Cardiac muscle cell (in vitro differentiated cells and primary cell): ENCODE measurements at regions not wholly inside any gene's neighbourhood (a gene's known extent, or its start where the extent isn't known, plus 50 kb on each side); places are given as distances from the start of the nearest gene placed in this dataset.

Experiments used
- DNase-seq, 2 donors: peaks; one replicate each; pipeline versions ENCODE4 v3.0.0 to v3.0.0-alpha.2; 2010 to 2017; ENCODE audit warnings: low read depth in 1 of 2, low spot score in 1 of 2
- H3K27ac ChIP-seq: fragments of 200-600 bp; sonication (generic); 2 replicates; pipeline ENCODE4 v1.5.1; 2016
- H3K27me3 ChIP-seq: fragments of 200-600 bp; sonication (generic); 2 replicates; pipeline ENCODE4 v1.6.0; 2016; ENCODE audit warnings: control low read depth
- H3K36me3 ChIP-seq: fragments of 200-600 bp; sonication (generic); 2 replicates; pipeline ENCODE4 v1.5.1; 2016; ENCODE audit warnings: control low read depth
- H3K4me1 ChIP-seq: fragments of 200-600 bp; sonication (generic); 2 replicates; pipeline ENCODE4 v1.8.1; 2017; ENCODE audit warnings: low read depth, mild to moderate bottlenecking, mixed run types
- H3K4me3 ChIP-seq: fragments of 200-600 bp; sonication (generic); 2 replicates; pipeline ENCODE4 v1.5.1; 2016; ENCODE audit warnings: mild to moderate bottlenecking
- H3K9me3 ChIP-seq: fragments of 200-600 bp; sonication (generic); 2 replicates; pipeline ENCODE4 v1.5.1; 2017; ENCODE audit warnings: low read depth, mild to moderate bottlenecking, control low read depth
- CTCF ChIP-seq: IDR thresholded peaks from 2 replicates; pipeline ENCODE4 v1.5.1; 2012; ENCODE audit warnings: low read depth, mild to moderate bottlenecking, low read length

DNA sequence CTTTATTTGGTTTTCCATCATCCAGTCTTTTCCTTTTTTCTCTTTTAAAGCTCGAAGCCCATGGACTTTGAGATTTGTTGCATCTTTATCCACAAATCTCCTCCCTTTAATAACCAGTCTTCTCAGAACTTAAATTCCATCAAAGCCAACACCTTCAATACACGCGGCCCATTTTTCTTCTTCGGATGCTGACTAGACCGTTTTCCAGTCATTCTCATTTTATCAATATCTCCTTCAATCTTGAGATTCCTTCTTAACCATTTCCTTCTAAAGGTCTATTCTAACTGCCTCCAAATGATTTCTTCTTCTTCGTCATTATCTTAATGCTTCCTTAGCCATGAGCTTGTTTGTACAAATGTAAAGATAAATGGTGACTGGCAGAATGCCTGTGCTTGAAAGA lies 173.5 kb downstream of the BAMBI start:
- H3K4me3 ChIP-seq, result no peak overlapping the region
- H3K27ac ChIP-seq, result no peak overlapping the region
- no peaks in the 10 kb centered on the region for H3K36me3 ChIP-seq
- H3K27me3 ChIP-seq, result no peaks in the 10 kb centered on the region
- no peaks in the 10 kb centered on the region for H3K9me3 ChIP-seq
- DNase-seq, result no peak
- H3K4me1 ChIP-seq, result no peaks in the 10 kb centered on the region
- TF ChIP-seq CTCF, result no peak

- DNase-seq, result peak; percentile 10 to 89
- no peak overlapping the region for H3K27ac ChIP-seq
- no peak for TF ChIP-seq CTCF
- H3K27me3 ChIP-seq, result no peaks in the 10 kb centered on the region
- no peaks in the 10 kb centered on the region for H3K4me1 ChIP-seq
- H3K4me3 ChIP-seq, result no peak overlapping the region
- H3K9me3 ChIP-seq, result no peaks in the 10 kb centered on the region
- no peaks in the 10 kb centered on the region for H3K36me3 ChIP-seq
Measured at GRCh38 chr10:28853195-28853594, 175.9 kb downstream of the BAMBI start.

DNA sequence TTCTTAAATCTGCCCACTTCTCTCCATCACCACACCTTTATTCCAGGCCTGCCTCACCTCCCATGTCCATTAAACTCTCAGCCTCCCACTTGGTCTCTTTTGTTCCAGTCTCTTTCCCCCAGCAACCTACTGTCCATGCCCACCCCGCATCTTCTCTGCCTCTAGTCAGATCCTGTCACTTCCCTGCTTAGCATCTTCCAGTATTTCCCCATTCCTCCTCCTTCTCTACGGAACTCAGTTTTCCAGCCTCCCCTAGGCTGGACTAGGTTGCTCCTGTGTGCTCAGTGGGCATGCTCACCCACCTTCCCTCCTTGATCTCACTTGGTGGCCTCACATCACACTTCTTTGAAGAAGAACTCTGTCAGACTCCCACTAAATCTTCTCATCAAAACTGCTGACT lies 179.8 kb downstream of the BAMBI start:
- Histone ChIP-seq H3K27ac (no peak overlapping the region), H3K36me3 (no peaks in the 10 kb centered on the region), H3K9me3 (no peaks in the 10 kb centered on the region), H3K4me1 (peaks cover 5% of the 10 kb centered on the region), H3K4me3 (no peak overlapping the region), H3K27me3 (no peaks in the 10 kb centered on the region)
- TF ChIP-seq CTCF, result no peak
- DNase-seq, result no peak

DNA sequence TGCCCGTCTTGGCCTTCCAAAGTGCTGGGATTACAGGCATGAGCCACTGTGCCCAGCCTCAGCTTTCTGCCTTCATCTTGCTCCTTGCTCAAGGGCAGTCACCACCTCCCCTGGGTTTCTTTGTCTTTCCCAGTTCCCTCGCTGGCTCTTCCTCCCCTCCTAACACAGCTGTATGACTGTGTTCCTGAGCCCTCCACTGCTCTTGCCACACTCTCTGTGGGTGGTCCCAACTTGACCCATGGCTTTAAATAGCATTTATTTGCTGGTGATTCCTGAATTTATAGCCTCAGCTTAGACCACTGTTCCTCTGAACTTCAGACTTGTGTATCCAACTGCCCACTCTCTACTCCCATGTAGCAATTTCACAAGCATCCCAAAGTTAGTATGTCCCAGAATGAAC lies 181.3 kb downstream of the BAMBI start:
- no peak overlapping the region for H3K27ac ChIP-seq

GRCh38 chr10:28859791-28860190 lies 182.5 kb downstream of the BAMBI start:
- no peaks in the 10 kb centered on the region for H3K36me3 ChIP-seq
- H3K4me1 ChIP-seq, result peaks cover 5% of the 10 kb centered on the region
- H3K27ac ChIP-seq, result no peak overlapping the region
- no peak for DNase-seq
- H3K9me3 ChIP-seq, result no peaks in the 10 kb centered on the region
- no peak overlapping the region for H3K4me3 ChIP-seq
- no peaks in the 10 kb centered on the region for H3K27me3 ChIP-seq
- TF ChIP-seq CTCF, result no peak

More for the DNA sequence above, 181.3 kb downstream of the BAMBI start:
- peaks cover 5% of the 10 kb centered on the region for H3K4me1 ChIP-seq
- no peaks in the 10 kb centered on the region for H3K36me3 ChIP-seq
- H3K9me3 ChIP-seq, result no peaks in the 10 kb centered on the region
- H3K4me3 ChIP-seq, result no peak overlapping the region
- no peaks in the 10 kb centered on the region for H3K27me3 ChIP-seq
- no peak for TF ChIP-seq CTCF
- peak in 1 of 2 donors; percentile 28 for DNase-seq

- DNase-seq, result no peak
- no peak overlapping the region for H3K27ac ChIP-seq
- no peaks in the 10 kb centered on the region for H3K36me3 ChIP-seq
- no peak for TF ChIP-seq CTCF
- no peak overlapping the region for H3K4me3 ChIP-seq
- H3K4me1 ChIP-seq, result peaks cover 5% of the 10 kb centered on the region
- H3K27me3 ChIP-seq, result no peaks in the 10 kb centered on the region
- no peaks in the 10 kb centered on the region for H3K9me3 ChIP-seq
Measured at GRCh38 chr10:28862219-28862618, 184.9 kb downstream of the BAMBI start.
